GM19025 (cell line): ENCODE measurements at regions not wholly inside any gene's neighbourhood (a gene's known extent, or its start where the extent isn't known, plus 50 kb on each side); places are given as distances from the start of the nearest gene placed in this dataset.

Source experiments
- ATAC-seq: cut with Tn5 transposase; IDR thresholded peaks from one replicate; pipeline ENCODE4 v1.9.1; 2021; ENCODE audit warnings: mild to moderate bottlenecking, low read depth, moderate library complexity; ENCODE audit not compliant: unreplicated experiment

DNA sequence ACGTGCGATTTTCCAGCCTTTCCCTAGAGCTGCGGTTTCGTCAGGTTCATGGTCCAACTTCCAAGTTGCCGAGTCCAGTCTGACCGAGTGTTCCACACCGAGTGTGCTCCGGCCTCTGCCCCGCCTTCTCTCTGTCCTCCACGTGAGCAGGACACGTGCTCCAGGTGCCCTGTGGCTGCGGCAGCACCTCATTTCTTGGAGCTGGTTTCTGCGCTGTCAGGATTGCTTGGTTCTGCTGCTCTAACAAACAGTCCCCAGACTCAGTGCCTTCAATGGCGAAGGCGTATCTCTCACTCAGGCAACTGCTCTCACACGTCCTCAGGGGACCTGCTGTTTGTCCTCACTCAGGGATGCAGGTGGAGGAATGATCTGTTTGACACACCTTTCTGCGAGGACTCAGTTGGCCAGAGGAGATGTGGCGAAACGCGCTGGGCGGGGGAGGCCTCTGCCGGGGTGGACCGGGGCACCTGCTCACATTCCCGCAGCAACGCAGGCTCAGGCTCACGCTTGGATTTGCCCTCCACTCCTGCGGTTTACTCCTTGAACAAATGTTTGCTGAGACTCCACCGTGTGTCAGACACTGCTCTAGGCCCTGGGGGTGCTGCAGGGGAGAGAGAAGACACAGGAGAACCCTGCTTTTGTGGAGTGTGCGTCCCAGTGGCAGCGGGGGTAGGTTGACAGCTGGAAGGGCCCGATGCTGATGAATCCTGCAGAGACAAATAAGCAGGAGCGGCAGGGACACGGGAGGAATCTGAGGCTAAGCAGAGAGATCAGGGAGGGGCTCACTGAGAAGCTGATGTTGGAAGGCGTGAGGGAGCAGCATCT, 63.4 kb upstream of the FBRSL1 start:
- no peak for ATAC-seq

DNA sequence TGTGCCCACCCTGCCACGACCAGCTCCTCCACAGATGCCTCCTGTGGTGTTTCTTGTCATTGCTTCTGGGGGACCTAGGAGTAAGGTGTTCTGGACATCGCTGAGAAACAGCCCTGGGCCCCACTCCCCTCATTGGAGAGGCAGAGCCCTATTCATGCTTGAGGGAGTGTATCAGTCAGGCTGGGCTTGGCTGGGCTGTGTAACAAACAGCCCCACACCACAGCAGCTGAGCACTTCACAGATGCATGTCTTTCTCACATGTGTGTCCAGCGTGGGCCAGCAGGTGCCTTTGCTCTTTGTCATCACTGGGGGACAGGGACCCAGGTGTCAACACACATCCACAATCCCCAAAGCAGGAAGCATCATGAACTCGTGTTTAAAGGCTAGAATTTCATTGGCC, 65.1 kb upstream of the FBRSL1 start:
- no peak for ATAC-seq

DNA sequence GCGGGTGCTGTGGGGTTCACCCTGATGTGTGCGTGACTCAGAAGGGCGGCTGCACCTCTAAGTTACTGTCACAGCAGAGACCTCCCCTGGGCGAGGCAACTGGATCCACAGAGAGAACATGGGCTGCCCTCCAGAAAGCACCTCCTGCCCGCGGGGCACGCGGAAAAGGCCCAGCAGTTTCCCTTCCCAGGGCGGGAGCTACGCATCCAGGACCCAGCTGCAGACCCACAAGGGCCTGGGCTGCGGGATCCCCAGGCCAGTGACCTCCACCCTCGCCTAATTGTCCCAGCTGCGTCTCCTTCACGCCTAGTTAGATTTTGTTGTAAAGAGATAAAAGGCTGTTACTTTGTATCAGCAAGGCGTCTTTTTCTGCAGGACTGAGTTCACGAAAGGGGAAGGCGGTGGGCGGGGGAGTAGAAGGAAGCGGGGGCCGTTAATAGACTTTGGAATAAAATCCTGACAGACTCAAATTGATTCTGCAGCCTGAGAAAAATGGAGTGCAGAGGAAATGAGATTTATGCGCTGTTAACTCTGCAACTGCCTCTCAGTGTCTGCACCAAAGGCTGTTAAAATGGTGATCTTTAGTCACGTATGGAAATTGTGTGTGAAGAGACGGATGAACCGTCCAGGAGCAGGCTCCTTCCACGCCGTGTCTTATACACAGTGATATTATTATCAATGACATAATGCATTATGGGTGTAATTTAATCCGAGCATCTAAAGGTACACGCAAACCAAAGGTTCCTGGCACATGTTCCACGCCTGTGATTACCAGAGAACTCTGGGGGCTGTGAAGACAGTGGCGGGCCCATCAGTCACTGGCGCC, 65.9 kb upstream of the FBRSL1 start:
- no peak for ATAC-seq

DNA sequence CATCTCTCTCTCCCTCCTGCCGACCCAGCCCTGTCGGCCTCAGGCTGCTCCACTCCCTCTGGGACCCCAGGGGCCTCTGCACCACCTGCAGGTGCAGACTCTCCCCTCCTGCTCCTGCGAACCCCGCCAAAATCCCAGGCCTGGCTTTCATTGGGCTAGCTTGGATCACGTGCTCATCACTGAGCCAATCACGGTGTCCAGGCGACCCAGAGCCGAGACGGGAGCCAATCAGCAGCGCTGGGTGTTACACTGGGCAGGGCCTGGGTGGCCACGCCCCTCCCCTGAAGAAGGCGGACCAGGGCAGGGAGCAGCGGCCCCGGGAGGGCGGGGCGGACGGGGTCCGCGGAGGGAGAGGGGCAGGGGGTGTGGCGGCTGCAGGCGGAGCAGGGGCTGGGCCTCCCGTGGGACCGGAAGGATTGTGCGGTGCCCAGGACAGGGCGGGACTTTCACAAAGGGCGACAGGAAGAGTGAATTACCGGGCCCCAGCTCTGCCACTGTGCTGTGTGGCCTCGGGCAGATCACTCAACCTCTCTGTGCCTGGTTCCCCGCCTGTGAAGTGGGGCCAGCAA, 66.6 kb upstream of the FBRSL1 start:
- ATAC-seq, result no peak

DNA sequence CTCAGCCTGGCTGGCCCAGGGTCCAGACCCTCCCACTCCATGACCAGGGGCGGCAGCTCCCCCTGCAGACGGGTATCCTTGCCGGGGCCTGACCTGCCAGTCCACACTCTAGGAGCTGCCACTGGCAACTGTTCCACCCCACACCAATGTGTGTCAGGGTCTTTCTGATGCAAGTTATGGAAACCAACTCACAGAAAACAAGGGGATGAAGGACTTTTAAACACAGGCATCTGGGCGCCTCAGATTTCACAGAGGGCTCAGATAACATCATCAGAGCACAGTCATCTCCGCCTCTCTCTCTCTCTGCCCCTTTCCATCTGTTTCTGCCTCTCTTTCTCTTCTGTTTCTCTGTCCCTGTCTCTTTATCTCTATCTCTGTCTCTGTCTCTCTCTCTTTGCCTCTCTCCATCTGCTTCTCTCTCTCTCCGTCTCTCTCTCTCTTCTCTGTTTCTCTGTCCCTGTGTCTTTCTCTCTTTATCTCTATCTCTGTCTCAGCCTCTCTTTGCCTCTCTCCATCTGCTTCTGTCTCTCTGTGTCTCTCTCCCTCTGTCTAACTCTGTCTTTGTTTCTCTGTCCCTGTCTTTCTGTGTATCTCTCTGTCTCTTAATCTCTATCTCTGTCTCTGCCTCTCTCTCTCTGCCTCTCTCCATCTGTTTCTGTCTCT, 67.4 kb upstream of the FBRSL1 start:
- ATAC-seq, result no peak

DNA sequence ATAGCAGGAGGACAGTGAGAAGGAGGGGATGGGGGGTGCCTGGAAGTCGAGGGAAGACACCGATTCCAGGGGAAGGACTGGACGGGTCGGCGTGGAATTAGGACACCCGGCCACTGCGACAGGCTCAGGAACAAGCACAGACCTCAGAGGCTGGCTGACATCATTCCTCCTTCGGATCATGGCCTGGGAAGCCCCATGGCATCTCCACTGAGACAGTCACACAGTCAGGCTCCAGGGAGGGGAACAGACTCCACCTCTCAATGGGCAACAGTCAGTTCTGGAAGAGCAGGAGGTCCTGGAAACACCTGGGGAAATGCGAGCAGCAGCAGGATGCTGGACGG, 67.9 kb upstream of the FBRSL1 start:
- no peak for ATAC-seq

DNA sequence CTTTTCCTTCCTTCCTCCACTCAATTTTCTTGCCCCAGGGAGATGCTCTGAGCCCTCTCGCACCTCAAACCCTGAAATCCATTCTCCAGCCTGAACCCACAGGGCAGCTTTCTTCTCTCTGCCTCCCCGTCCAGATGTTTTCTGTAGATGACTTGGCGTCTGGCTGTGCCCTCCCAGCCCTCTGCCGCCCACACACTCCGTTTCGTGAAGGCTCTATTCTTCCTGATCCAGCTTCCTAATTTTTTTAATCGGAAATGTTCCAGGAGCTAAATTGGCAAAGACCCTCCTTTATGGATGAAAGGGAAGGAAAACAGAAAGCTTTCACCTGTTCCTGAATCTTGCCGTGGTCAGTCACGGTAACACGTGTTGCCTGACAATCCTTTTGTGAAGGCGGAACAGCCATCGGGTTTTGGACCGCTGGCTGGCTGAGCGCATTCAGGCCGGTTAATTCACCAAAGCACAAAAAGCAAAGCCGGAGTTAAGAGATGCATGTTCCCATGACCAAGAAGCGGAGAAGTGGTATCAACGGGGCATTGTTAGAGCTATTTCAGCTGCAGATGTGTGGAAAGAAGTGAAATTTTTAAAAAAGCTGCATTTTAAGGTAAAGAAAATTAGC, 70.2 kb upstream of the FBRSL1 start:
- ATAC-seq, result no peak

DNA sequence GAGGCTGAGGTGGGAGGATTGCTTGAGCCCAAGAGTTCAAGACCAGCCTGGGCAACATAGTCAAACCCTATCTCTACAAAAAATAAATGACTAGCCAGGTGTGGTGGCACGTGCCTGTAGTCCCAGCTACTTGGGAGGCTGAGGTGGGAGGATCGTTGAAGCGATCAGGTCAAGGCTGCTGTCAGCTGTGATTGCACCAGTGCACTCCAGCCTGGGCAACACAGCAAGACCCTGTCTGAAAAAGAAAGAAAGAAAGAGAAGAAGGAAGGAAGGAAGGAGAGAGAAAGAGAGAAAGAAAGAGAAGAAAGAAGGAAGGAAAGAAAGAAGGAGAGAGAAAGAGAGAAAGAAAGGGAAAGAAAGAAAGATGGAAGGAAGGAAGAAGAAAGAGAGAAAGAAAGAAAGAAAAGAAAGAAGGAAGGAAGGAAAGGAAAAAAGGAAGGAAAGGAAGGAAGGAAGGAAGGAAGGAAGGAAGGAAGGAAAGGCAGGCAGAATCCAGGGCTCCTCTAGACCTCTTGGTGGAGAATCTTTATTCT, 71.5 kb upstream of the FBRSL1 start:
- ATAC-seq, result no peak

DNA sequence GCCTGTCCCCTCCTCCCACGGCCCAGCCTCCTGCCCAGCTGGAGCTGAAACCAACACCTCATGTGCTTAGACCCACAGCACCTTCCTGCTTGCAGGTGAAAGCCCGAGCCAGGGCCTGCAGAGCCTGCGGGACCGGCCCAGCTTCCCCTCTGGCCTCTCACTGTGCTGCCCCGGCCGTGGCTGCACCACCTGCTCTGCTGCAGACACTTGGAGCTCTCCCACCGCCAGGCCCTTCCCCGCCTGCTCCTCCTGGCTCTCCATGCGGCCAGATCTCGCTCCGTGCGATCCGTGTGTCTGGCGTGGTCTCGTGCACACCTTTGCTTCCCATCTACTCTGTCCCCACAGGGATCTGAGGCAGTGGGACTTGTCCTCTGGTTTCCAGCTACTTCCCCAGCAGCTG, 72.2 kb upstream of the FBRSL1 start:
- ATAC-seq, result no peak

DNA sequence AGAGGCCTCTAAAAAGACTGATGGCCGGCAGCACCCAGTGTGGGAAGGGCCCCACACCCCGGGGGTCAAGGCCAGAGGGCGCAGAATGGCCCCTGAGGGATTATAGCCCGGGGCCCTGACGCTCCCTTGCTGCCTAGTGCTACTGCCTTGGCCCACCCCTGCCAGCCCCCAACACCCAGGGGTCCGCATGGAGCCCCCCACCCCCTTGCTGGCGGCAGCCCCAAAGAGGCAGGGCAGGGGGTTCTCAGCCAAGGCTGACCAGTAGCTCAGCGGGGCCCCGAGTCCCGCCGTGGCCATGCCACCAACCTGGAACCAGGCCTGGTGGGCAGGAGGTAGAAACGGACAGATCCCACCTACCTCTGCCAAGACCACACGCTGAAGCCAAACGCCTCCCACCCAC, 73.1 kb upstream of the FBRSL1 start:
- no peak for ATAC-seq

DNA sequence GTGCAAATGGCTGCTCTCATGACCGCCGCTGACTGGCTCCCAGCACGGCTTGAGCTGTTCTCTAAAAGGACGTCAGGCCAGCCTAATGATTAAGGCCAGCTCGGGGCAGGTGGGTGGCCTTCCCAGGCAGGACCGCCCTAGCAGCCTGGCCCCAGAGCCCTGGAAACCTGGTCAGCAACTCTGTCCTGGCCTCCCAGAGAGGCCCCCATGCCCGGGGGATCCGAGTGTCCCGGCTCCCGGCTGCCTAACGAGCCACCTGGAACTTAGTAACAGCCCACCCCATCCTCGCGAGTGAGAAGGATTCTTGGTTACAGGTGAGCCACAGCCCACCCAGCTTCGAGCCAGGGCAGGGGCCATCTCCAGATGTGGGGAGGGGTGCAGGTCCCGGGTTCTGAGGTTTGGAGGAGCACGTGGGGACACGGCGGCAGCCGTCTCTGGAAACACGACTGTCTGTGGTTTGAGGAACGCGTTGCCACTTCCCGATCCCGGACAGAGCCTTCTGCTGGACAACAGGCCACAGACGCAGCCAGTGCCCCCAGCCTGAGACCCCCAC, 73.8 kb upstream of the FBRSL1 start:
- no peak for ATAC-seq

DNA sequence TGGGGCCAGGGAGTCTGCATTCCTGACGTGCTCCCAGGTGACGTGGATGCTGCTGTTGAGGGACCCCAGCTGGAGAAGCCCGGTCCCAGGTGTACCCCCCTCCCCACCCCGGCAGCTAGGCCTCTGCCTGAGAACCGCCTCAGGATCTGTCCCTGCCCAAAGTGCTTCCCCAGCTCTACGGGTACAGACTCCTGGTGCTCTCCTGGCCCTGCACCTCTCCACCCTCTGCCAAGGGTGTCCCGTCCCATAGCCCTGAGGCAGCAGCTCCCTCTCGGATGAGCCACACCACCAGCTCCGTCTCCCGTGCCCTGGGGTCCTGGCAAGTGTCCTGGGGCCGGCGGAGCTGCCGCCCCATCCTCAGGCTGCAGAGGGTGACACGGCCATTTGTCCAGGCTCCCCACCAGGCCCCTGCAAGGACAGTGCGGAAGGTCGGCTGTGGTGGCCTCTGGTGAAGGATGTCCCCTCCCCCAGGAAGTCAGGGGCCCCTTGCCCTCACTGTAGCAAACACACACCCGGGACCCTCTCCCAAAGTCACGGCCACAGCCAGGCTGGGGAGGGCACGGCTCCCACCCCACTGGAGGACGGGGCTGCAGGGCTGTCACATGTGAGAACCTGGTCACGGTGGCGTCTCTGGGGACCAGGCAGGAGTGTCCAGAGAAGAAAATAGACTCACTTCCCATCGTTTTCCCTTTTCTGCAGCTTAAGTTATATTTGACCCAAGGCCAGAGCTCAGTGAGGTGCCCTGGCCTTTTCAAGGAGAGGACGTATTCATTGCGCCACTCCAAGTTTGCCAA, 74.4 kb upstream of the FBRSL1 start:
- ATAC-seq, result no peak

DNA sequence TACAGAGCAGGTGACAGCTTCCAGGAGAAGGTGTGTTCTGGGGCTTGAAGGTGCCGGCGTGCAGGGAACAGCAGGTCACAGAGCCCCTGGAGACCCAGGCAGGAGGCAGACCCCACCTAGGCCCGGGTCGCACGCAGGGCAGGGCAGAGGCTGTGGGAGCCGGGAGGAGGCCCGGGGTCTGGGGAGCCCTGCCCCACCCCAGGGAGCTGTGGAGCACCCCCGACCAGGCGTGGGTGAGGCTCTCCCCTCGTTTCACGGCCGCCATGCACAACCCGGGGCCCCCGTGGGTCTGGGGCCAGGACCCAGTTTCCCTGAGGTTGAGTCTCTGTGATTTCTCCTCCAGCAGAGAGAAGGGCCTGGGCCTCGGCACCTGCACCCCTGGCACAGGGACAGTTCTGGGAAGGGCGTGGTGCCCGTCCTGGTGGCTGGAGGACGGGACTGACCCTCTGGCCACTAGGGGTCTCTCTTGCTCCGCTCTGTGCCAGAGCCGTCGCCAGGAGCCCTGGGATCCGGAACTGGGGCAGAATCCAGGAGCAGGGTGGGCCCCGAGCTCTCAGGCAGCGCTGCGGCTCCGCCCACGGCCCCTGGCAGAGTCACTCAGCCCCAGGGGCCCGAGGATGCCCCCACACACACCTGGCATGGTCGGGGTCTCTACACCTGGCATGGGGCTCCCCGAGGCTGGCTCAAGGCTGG, 75.2 kb upstream of the FBRSL1 start:
- peak; percentile 57 for ATAC-seq

DNA sequence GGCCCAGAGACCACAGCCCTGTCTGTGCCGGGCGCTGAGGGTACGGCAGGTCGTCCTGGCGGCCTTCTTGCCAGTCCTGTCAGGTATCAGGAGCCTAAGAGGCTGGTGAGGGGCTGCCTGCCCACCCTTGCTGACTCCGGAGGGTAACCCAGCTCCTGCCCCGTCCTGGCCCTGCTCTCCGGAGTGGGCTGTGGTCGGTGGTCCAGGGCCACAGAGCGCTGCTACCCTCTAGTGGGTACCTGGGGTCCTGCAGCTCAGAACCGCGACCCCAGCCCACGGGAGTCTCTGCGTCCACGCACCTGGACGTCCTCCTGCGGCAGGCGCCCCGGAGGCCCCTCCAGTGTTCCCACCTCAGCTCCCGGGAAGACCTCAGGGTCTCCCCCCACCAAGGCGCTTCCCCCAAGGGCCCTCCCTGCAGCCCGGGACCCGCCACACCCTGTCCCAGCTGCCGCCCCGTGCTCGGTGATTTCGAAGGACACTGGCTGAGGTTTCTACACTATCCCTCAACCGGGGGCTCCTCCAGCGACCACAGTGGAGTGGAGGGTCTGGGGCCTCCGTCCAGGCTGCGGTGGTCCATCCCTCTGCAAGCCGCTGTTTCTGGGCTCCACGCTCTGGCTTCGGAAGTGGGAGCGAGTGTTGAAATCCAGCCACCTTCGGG, 75.9 kb upstream of the FBRSL1 start:
- no peak for ATAC-seq

DNA sequence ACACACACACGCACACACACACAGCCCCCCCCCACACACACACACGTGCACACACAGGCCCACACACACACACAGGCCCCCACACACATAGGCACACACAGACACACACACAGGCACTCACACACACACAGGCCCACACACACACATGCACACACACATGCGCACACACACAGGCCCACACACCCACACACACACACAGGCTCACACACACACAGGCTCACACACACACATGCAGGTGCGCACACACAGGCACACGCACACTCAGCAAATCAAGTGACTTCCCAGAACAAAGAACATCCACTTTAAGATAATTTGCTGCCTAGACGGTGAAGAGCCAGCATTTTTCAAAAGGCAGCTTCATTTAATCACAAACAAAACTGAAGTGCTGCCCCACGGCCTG, 78.5 kb upstream of the FBRSL1 start:
- no peak for ATAC-seq

DNA sequence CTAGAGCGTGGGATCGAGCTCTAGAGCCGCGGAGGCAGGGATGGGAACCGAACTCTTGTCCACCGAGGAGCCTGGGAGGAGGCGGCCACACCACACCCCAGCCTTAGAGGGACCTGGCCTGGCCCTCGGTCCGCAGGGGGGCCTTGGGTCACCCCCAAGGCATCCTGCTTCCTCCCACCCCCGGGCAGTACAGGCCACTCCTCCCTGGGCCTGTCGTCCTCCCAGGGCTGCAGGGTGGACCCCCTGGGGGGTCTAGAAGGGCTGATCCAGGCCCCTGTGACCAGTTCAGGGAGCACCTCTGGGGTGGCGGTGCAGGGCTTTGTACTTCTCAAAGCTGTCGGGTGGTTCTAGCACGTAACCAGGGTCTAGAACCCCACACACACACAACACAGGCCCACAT, 79.1 kb upstream of the FBRSL1 start:
- ATAC-seq, result no peak

DNA sequence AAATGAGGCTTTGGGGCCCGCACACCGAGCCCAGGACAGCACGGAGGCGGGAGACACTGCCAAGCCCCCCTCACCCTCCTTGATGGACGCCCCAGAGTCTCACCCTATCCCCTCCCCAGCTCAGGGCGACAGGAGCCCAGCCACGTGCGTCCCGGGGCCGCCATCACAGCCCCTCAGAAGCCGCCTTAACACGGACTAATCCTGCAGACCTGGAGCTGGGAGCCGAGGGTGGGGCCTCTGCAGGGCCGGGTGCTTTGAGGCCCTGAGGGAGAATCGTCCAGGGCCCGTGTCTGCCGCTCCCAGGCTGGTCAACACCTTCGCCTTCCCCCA, 79.7 kb upstream of the FBRSL1 start:
- ATAC-seq, result no peak

DNA sequence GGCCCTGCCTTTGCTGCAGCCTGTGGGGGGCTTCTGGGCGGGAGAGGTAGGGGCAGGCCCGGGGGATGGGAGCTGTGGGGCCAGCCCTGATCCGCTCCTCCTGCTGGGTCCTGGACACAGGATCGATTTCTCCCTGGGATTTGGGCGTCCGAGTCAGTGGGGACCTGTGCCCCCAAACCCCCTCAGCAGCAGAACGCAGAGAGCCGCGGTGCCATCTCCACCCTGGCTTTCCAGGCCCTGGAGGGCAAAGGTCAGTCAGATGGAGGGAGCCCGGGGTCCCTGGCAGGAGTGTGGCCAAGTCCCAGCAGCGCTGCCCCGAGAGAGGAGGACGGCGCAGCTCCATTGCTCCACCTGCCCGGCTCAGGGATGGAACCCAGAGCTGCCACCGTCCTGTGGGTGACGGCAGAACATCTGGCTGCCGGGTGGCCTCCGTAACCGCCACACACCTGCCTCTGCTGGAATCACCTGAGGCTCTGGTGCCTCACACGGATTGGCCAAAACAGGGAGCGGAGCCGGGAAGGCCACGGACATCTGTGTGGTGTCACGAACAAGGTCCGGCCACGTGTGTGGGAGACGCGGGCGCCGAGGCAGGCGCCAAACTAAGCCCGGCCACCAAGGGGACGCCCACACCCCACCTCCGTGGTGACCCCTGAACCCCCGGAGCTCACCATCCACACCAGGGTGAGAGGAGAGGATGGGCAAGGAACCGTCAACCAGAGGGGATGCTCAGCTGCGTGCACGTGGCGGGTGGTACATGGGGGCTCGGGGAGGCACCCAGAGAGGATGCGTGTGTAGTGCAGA, 80.3 kb upstream of the FBRSL1 start:
- no peak for ATAC-seq
